ENCODE measurements at regions not wholly inside any gene's neighbourhood (a gene's known extent, or its start where the extent isn't known, plus 50 kb on each side); places are given as distances from the start of the nearest gene placed in this dataset.

DNA sequence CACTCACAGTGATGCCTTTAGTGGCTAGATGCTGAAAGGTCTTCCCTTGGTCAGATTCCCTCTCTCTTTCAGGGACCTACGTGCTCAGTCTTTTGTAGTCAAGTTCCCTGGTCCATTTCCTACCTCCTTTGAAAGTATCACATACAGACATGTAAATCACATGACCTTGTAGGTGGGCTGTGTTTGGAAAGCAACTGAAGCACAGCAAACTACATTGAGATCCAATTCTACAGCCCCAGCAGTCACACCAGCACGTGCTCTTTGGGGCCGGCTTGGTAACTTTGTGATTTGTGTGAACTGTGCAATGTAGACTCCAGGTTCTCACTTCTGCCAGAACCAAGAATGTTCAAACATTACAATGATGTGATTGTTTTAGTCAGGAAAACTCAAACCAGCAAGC, 89.7 kb upstream of the PLPP4 start:
- Histone ChIP-seq H3K27me3 (replicated peaks; ENCODE audit: insufficient read depth, low read length) (no peaks in the 10 kb centered on the region), H3K9me2 (replicated peaks; ENCODE audit: insufficient read depth, low read length) (no peaks in the 10 kb centered on the region), H3K4me3 (ENCODE audit: low read length) (no peak overlapping the region), H2AFZ (ENCODE audit: low read length) (no peak overlapping the region), H3K79me2 (ENCODE audit: low read length) (no peaks in the 10 kb centered on the region), H3K9ac (ENCODE audit: low read length) (no peak overlapping the region), H3K36me3 (replicated peaks; ENCODE audit: insufficient read depth, low read length) (no peaks in the 10 kb centered on the region), H3K9me3 (replicated peaks; ENCODE audit: insufficient read depth, low read length) (no peaks in the 10 kb centered on the region), H3K27ac (ENCODE audit: low read length) (no peak overlapping the region), H3K4me2 (ENCODE audit: low read depth, low read length) (no peak overlapping the region), H4K20me1 (ENCODE audit: insufficient read depth, low read length) (no peaks in the 10 kb centered on the region), H3K4me1 (ENCODE audit: low read length) (no peaks in the 10 kb centered on the region), H3F3A (ENCODE audit: insufficient read depth, low read length) (no peaks in the 10 kb centered on the region)
- TF ChIP-seq, protein P1, sequence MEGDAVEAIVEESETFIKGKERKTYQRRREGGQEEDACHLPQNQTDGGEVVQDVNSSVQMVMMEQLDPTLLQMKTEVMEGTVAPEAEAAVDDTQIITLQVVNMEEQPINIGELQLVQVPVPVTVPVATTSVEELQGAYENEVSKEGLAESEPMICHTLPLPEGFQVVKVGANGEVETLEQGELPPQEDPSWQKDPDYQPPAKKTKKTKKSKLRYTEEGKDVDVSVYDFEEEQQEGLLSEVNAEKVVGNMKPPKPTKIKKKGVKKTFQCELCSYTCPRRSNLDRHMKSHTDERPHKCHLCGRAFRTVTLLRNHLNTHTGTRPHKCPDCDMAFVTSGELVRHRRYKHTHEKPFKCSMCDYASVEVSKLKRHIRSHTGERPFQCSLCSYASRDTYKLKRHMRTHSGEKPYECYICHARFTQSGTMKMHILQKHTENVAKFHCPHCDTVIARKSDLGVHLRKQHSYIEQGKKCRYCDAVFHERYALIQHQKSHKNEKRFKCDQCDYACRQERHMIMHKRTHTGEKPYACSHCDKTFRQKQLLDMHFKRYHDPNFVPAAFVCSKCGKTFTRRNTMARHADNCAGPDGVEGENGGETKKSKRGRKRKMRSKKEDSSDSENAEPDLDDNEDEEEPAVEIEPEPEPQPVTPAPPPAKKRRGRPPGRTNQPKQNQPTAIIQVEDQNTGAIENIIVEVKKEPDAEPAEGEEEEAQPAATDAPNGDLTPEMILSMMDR (IDR thresholded peaks at IDR 0.05; ENCODE audit: low read length), result no peak
- TF ChIP-seq EZH2 (optimal IDR thresholded peaks at IDR 0.05; ENCODE audit: low read depth, low read length), result no peak
- TF ChIP-seq EZH2phosphoT487 (IDR thresholded peaks at IDR 0.05; ENCODE audit: low read length), result no peak
- DNase-seq, result no peak

DNA sequence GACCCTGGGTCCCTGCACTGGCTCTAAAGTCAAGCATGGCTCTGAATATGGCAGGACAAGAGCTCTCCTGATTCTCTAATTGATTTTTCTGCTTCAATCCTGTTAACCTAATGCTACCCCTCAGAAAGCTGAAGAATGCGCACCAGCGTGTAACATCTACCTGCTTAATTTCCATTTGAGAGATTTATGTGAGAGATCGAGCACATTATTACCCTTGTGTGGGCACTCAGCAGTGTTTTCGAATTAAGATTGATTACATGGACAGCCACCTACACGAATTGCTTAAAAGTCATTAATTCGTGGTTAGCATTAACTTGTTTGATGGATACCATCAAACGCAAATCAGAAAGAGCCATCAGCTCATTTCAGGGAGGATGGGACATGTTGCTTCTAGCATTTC, 88.7 kb upstream of the PLPP4 start:
- Histone ChIP-seq H4K20me1 (ENCODE audit: insufficient read depth, low read length) (no peaks in the 10 kb centered on the region), H3K9me3 (replicated peaks; ENCODE audit: insufficient read depth, low read length) (no peaks in the 10 kb centered on the region), H3K36me3 (replicated peaks; ENCODE audit: insufficient read depth, low read length) (no peaks in the 10 kb centered on the region), H3K4me2 (ENCODE audit: low read depth, low read length) (no peak overlapping the region), H3K27me3 (replicated peaks; ENCODE audit: insufficient read depth, low read length) (no peaks in the 10 kb centered on the region), H3K79me2 (ENCODE audit: low read length) (no peaks in the 10 kb centered on the region), H3K9me2 (replicated peaks; ENCODE audit: insufficient read depth, low read length) (no peaks in the 10 kb centered on the region), H3K9ac (ENCODE audit: low read length) (no peak overlapping the region), H3K4me1 (ENCODE audit: low read length) (no peaks in the 10 kb centered on the region), H3K27ac (ENCODE audit: low read length) (no peak overlapping the region), H2AFZ (ENCODE audit: low read length) (no peak overlapping the region), H3F3A (ENCODE audit: insufficient read depth, low read length) (no peaks in the 10 kb centered on the region), H3K4me3 (ENCODE audit: low read length) (no peak overlapping the region)
- TF ChIP-seq, protein P1 (IDR thresholded peaks at IDR 0.05; ENCODE audit: low read length), result no peak
- TF ChIP-seq EZH2 (optimal IDR thresholded peaks at IDR 0.05; ENCODE audit: low read depth, low read length) (no peak), EZH2phosphoT487 (IDR thresholded peaks at IDR 0.05; ENCODE audit: low read length) (no peak)
- no peak for DNase-seq

DNA sequence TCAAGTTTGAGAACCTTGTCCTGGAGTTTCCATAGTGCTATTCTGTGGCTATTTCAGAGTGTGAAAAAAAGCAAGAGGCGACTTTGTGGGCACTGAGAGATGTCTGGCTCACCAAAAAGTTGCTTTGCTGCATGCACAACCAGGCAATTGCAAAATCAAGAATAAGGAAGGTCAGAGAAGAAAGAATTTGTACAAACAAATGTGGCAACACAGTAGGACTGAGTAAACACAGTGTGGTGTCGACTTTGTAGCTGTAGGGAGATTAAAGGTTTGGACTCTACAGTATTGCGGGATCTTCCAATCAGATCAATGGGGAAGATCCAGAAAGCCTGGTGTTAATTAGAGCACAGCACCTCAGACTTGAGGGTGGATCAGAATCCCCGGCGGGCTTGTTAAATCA, 88.1 kb upstream of the PLPP4 start:
- no peaks in the 10 kb centered on the region for H3F3A ChIP-seq (ENCODE audit: insufficient read depth, low read length)
- no peak overlapping the region for H3K27ac ChIP-seq (ENCODE audit: low read length)
- H4K20me1 ChIP-seq (ENCODE audit: insufficient read depth, low read length), result no peaks in the 10 kb centered on the region
- no peak overlapping the region for H3K4me3 ChIP-seq (ENCODE audit: low read length)
- no peak overlapping the region for H3K9ac ChIP-seq (ENCODE audit: low read length)
- no peak overlapping the region for H3K4me2 ChIP-seq (ENCODE audit: low read depth, low read length)
- no peaks in the 10 kb centered on the region for H3K4me1 ChIP-seq (ENCODE audit: low read length)
- no peaks in the 10 kb centered on the region for H3K27me3 ChIP-seq (replicated peaks; ENCODE audit: insufficient read depth, low read length)
- no peak overlapping the region for H2AFZ ChIP-seq (ENCODE audit: low read length)
- no peaks in the 10 kb centered on the region for H3K9me2 ChIP-seq (replicated peaks; ENCODE audit: insufficient read depth, low read length)
- no peaks in the 10 kb centered on the region for H3K9me3 ChIP-seq (replicated peaks; ENCODE audit: insufficient read depth, low read length)
- no peak for DNase-seq
- TF ChIP-seq EZH2phosphoT487 (IDR thresholded peaks at IDR 0.05; ENCODE audit: low read length) (no peak), EZH2 (optimal IDR thresholded peaks at IDR 0.05; ENCODE audit: low read depth, low read length) (no peak)
- TF ChIP-seq, protein P1 (IDR thresholded peaks at IDR 0.05; ENCODE audit: low read length), result no peak
- H3K79me2 ChIP-seq (ENCODE audit: low read length), result no peaks in the 10 kb centered on the region
- H3K36me3 ChIP-seq (replicated peaks; ENCODE audit: insufficient read depth, low read length), result no peaks in the 10 kb centered on the region
